ENCODE measurements at regions not wholly inside any gene's neighbourhood (a gene's known extent, or its start where the extent isn't known, plus 50 kb on each side); places are given as distances from the start of the nearest gene placed in this dataset.

DNA sequence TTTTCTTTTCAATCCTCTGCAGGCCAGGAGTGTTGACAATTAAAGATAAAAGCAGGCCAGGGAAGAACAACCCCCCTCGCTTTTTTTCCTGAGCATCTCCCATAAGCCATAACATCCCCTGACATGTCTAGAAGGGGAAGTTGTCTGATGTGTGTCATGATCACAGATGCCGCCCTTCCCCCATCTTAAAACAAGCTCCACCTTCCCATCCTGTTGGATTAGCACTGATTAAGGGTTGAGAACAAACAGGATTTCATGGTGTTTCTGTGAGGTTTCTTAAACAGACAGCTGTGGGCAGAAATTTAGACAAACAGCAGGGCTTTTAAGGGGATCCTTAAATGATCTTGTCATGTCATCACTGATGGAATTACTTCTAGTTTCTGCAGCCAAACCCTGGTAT is 59.4 kb upstream of the UPP2 start:
- no peaks in the 10 kb centered on the region for H3K9me2 ChIP-seq (ENCODE audit: insufficient read depth)
- ChIA-PET CTCF (no interaction called here), POLR2A (no interaction called here), RAD21 (ENCODE audit: low non-redundant PET in 1 of 2, low total read pairs in 2 of 2, uncharacterized antibody in 2 of 2, unreplicated experiment in 2 of 2) (no interaction called here)
- H3K4me2 ChIP-seq (ENCODE audit: low read length): no peak overlapping the region
- no peaks in the 10 kb centered on the region for H3K4me1 ChIP-seq (ENCODE audit: control insufficient read depth in 1 of 2, insufficient read depth in 2 of 2, low read length in 2 of 2)
- TF ChIP-seq SIN3A (IDR thresholded peaks at IDR 0.05; ENCODE audit: low read depth) (no peak), ZFX (IDR thresholded peaks at IDR 0.05) (no peak), CEBPB (IDR thresholded peaks at IDR 0.05; ENCODE audit: low read depth) (no peak), RAD21 (IDR thresholded peaks at IDR 0.05; ENCODE audit: low read depth) (no peak), MAX (IDR thresholded peaks at IDR 0.05) (no peak), SP1 (IDR thresholded peaks at IDR 0.05; ENCODE audit: low read depth) (no peak), EZH2phosphoT487 (IDR thresholded peaks at IDR 0.05; ENCODE audit: borderline replicate concordance) (no peak), ZNF274 (IDR thresholded peaks at IDR 0.05; ENCODE audit: low read depth, low read length) (no peak), ZBTB33 (IDR thresholded peaks at IDR 0.05; ENCODE audit: extremely low read depth, insufficient replicate concordance, low read length) (no peak), ELF1 (IDR thresholded peaks at IDR 0.05; ENCODE audit: borderline replicate concordance, low read depth) (no peak), ATF3 (IDR thresholded peaks at IDR 0.05) (no peak), EZH2 (IDR thresholded peaks at IDR 0.05) (no peak), TCF7L2 (IDR thresholded peaks at IDR 0.05; ENCODE audit: borderline replicate concordance, extremely low read depth, insufficient read depth, insufficient read length) (no peak), YY1 (IDR thresholded peaks at IDR 0.05; ENCODE audit: extremely low read depth, insufficient replicate concordance, low read depth, low read length) (no peak), CBX3 (IDR thresholded peaks at IDR 0.05; ENCODE audit: low read depth) (no peak)
- H3K36me3 ChIP-seq (ENCODE audit: control insufficient read depth in 1 of 2, insufficient read depth in 2 of 2, low read length in 2 of 2): no peaks in the 10 kb centered on the region
- H3K9ac ChIP-seq (ENCODE audit: low read length): no peak overlapping the region
- no peaks in the 10 kb centered on the region for H3K9me3 ChIP-seq (ENCODE audit: control insufficient read depth in 1 of 2, insufficient read depth in 1 of 2, low read depth in 1 of 2, low read length in 2 of 2)
- H3K27me3 ChIP-seq (ENCODE audit: insufficient read depth, low read length): no peaks in the 10 kb centered on the region
- intact Hi-C loops (cut with micrococcal nuclease): no loop called here
- no peak overlapping the region for H3K4me3 ChIP-seq (replicated peaks in 1 of 2; ENCODE audit: low read depth in 1 of 2, low read length in 2 of 2)
- no peak overlapping the region for H3K27ac ChIP-seq (ENCODE audit: low read depth, low read length)
- no peaks in the 10 kb centered on the region for H4K20me1 ChIP-seq (ENCODE audit: insufficient read depth)
- DNase-seq (ENCODE audit: low read depth, low spot score) (no peak), ATAC-seq (no peak)
- no peak overlapping the region for H2AFZ ChIP-seq (ENCODE audit: low read depth, low read length, poor library complexity, severe bottlenecking)
- no peaks in the 10 kb centered on the region for H3K79me2 ChIP-seq (ENCODE audit: insufficient read depth, low read length)
- BruUV-seq (replicated peaks): no TSS peak
